GM19239 (cell line): ENCODE measurements at regions not wholly inside any gene's neighbourhood (a gene's known extent, or its start where the extent isn't known, plus 50 kb on each side); places are given as distances from the start of the nearest gene placed in this dataset.
A peak's percentile ranks its signal among the peaks of the same experiment; 100 is the strongest.

Experiments used
- DNase-seq: peaks from one replicate; pipeline ENCODE4 v3.0.0; 2011; ENCODE audit warnings: low spot score; ENCODE audit not compliant: insufficient read length
- FAIRE-seq: peaks from 2 replicates; lab custom pipeline; 2011; peaks lifted over from hg19 to GRCh38; lab: Jason Lieb, UNC

GRCh38 chr1:21349693-21350092 lies 59.4 kb upstream of the ECE1 start:
- no peak for DNase-seq
- FAIRE-seq: no peak

DNA sequence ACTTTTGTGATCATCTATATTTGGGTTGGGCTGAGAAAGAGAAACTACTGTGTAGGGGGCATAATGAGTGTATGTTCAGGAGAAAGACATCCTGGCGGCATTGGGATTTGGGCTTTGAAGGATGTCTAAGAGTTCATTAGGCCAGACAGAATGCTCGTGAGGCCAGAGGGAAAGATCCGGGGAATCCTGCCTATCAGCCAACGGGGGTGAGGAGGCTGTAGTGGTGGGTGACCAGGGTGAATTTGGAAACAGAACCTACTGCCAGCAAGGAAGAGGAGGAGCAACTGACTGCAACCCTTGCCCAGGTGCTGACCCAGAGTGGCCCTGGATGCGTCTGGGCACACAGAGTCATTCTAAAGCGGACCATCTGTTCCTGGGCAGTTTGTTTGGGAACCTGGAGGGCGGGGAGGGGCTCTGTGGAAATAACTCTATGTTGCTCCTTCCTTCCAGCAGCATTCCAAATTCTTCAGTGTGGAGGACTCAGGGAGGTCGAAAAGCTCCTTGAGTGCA lies 56.9 kb upstream of the ECE1 start:
- DNase-seq: no peak
- FAIRE-seq: no peak

DNA sequence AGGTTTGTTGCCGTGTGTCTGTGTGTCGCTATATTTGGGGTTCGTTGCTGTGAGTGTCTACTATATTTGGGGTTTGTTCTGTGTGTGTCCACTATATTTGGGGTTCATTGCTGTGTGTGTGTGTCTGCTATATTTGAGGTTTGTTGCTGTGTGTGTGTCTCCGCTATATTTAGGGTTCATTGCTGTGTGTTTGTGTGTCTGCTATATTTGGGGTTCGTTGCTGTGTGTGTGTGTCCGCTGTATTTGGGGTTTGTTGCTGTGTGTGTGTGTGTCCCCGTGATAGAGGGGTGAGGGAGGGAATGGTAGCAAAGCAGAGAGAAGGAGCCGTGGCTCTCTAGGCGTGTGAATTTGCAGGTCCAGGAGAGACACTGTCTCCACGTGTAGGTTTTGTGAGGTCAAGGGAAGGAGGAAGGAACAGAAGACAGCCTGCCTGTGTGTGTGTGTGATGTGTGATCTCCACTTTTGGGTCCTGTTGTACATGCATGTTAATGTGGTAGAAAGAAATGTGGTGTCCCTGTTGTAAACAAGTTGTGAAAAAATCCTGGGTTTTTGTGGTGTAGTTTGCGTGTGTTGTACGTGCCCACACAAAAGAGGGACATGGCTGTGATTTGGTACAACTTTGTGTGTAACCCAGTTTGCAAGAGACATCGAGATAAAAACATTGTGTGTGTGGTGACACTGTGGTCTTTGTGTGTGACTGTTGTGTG lies 56.3 kb upstream of the ECE1 start:
- FAIRE-seq: no peak
- no peak for DNase-seq

DNA sequence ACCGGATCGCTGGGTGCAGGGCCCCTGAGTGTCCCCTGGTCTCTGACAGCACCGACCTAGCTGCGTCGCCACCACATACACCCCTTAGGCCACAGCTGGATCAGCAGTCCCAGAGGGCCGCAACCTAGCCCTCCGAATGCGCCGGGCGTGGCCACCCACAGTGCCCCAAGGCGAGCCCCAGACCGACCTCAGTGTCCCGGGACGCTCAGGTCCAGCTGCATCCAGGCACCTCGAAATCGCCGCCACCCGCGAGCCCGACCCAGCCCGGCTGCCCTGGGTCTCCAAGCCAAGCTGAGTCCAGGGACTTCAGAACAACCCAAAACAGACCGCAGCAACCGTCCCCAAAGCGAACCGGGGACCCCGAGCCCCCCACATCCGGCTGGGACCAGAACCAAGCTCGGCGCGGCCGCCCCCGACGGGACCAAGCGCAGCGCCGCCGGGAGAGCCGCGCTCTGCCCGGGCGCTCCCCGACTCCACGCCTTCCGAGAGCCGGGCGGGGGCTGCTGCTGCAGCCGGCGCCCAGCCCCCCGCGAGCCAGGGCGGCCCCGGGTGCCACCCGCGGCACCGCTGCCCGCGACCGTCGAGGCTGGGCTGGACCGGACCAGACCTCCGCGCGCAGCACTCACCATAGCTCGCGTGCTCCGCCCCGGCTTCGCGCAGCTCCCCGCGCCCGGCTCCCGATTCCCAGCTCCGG lies 54.6 kb upstream of the ECE1 start:
- no peak for DNase-seq

GRCh38 chr1:21344098-21344749 lies 54.0 kb upstream of the ECE1 start:
- DNase-seq: no peak
- FAIRE-seq: no peak

More for the DNA sequence above, 54.6 kb upstream of the ECE1 start:
- FAIRE-seq: peak; percentile 8

DNA sequence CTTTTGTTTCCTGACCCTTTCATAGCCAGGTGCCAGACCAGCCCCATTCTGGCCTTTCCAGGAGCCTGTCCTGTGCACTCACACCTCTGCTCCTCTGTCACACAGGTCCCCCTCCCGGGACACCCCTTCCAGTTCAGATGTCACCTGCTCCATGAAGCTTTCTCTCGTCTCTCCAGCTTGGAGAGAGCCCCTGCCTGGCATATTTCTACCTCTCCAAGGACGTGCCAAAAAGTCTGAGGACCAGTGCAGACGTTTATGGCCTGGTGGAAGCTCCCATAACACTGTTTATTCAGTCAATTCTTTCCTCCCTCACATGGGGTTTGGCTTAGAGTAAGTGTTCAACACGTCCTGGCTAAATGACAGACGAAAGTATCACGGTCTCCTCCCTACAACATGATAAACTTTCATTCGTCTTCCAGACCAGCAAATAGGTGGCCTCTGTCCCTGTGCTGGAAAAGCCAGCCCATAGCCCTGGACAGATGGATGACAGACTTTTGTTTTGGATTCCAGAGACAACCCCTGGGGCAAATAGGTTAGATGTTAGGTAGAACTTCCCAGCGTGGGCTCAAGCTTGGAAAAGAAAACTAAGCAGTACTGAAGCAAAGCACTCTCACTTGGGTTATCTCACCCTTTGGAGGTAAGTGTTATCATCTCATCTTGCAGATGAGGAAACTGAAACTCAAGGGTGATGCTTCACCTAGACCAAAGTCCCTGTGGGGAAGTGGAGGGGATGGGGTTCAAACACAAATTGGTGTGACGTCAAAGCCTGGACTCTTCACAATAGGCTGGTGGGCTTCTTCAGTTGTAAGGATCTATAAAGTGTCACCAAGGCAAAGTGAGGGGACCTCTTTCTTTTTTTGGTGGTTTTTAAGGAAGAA lies 52.9 kb upstream of the ECE1 start:
- FAIRE-seq: peak; percentile 85
- no peak for DNase-seq

GRCh38 chr1:21341517-21342078 lies 51.3 kb upstream of the ECE1 start:
- no peak for DNase-seq
- no peak for FAIRE-seq

DNA sequence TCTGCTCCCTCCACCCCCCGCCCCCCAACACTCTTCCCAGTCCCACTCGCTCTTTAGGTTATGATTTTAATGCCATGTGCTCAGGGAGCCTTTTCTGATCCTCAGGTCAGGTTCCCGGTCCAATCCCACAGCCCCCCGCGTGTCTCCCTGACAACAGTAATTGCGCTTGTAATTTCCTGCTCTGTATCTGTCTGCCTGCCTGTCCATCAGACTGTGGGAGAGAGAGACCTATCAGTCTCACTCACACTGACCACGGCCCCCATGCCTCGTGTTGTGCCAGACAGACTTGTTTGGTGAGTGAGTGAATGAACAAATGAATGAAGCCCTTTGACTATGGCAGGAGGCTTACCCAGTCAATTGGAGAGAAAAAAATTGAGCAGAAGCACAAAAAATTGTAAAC lies 50.8 kb upstream of the ECE1 start:
- FAIRE-seq (no peak), DNase-seq (no peak)

GRCh38 chr1:21340230-21340945 lies 50.1 kb upstream of the ECE1 start:
- FAIRE-seq: no peak
- no peak for DNase-seq
